GM23338 (cell line): ENCODE measurements at regions not wholly inside any gene's neighbourhood (a gene's known extent, or its start where the extent isn't known, plus 50 kb on each side); places are given as distances from the start of the nearest gene placed in this dataset.
"Not testable (repeated sequence)": the region's sequence is repeated elsewhere in the genome, so short reads cannot be mapped to it uniquely, and the experiment has no call there.

ENCODE experiments used
- ATAC-seq: fragments of 200-7000 bp; cut with Tn5 transposase; 3 replicates; pipeline ENCODE4 v1.9.1; 2020
- DNase-seq: peaks from one replicate; pipeline ENCODE4 v3.0.0-alpha.2; 2015; ENCODE audit warnings: low spot score
- H2AFZ ChIP-seq: fragments of 200-600 bp; sonication (generic); 2 replicates; pipeline ENCODE4 v1.8.0; 2016; ENCODE audit warnings: antibody characterized with exemption, mild to moderate bottlenecking, moderate library complexity
- H3F3A ChIP-seq: fragments of 200-600 bp; sonication (generic); replicated peaks from 2 replicates; pipeline ENCODE4 v1.8.0; 2017; ENCODE audit warnings: antibody characterized with exemption, mixed run types, low read depth
- H3K27ac ChIP-seq: fragments of 200-600 bp; sonication (generic); 2 replicates; pipeline ENCODE4 v1.6.1; 2016; ENCODE audit warnings: low read depth
- H3K27me3 ChIP-seq: fragments of 200-600 bp; sonication (generic); 2 replicates; pipeline ENCODE4 v1.8.0; 2016; ENCODE audit warnings: mild to moderate bottlenecking, mixed run types, moderate library complexity; ENCODE audit not compliant: insufficient read depth
- H3K36me3 ChIP-seq: fragments of 200-600 bp; sonication (generic); 2 replicates; pipeline ENCODE4 v1.8.0; 2016; ENCODE audit warnings: mild to moderate bottlenecking; ENCODE audit not compliant: insufficient read depth
- H3K4me1 ChIP-seq: fragments of 200-600 bp; sonication (generic); 2 replicates; pipeline ENCODE4 v1.8.0; 2016; ENCODE audit warnings: mild to moderate bottlenecking, moderate library complexity; ENCODE audit not compliant: insufficient read depth
- H3K4me2 ChIP-seq: fragments of 200-600 bp; sonication (generic); 2 replicates; pipeline ENCODE4 v1.7.1; 2017; ENCODE audit warnings: mixed run types
- H3K4me3 ChIP-seq: fragments of 200-600 bp; sonication (generic); 2 replicates; pipeline ENCODE4 v1.6.1; 2016; ENCODE audit warnings: mixed run types
- H3K79me2 ChIP-seq: fragments of 200-600 bp; sonication (generic); replicated peaks from 2 replicates; pipeline ENCODE4 v1.8.0; 2017; ENCODE audit warnings: mild to moderate bottlenecking; ENCODE audit not compliant: insufficient read depth
- H3K9me2 ChIP-seq: fragments of 200-600 bp; sonication (generic); 2 replicates; pipeline ENCODE4 v1.8.0; 2017; ENCODE audit not compliant: insufficient read depth
- H4K20me1 ChIP-seq: fragments of 200-600 bp; sonication (generic); replicated peaks from 2 replicates; pipeline ENCODE4 v1.8.0; 2017; ENCODE audit warnings: mild to moderate bottlenecking; ENCODE audit not compliant: insufficient read depth
- H3K27ac Mint-ChIP-seq: 2 replicates; pipeline ENCODE4 v1.8.0; 2020; ENCODE audit warnings: inconsistent platforms, mild to moderate bottlenecking, moderate library complexity, mixed read lengths
- H3K27me3 Mint-ChIP-seq: 3 replicates; pipeline ENCODE4 v1.8.0; 2022; ENCODE audit warnings: low read depth, mild to moderate bottlenecking, moderate library complexity, mixed read lengths, inconsistent platforms; ENCODE audit not compliant: insufficient read depth, poor library complexity
- H3K36me3 Mint-ChIP-seq: 3 replicates; pipeline ENCODE4 v1.8.0; 2021; ENCODE audit warnings: low read depth, mild to moderate bottlenecking, inconsistent platforms, moderate library complexity, mixed read lengths
- H3K4me1 Mint-ChIP-seq: 3 replicates; pipeline ENCODE4 v1.8.0; 2020; ENCODE audit warnings: mild to moderate bottlenecking, inconsistent platforms, mixed read lengths
- H3K4me3 Mint-ChIP-seq: 3 replicates; pipeline ENCODE4 v1.8.0; 2021; ENCODE audit warnings: moderate library complexity, mild to moderate bottlenecking, inconsistent platforms, mixed read lengths
- H3K9me3 Mint-ChIP-seq: 3 replicates; pipeline ENCODE4 v1.8.0; 2020; ENCODE audit warnings: moderate library complexity, mild to moderate bottlenecking, inconsistent platforms, mixed read lengths
- CREB1 ChIP-seq: fragments of 250-450 bp; sonication (Bioruptor Pico); IDR thresholded peaks from 2 replicates; pipeline ENCODE4 v1.5.0; 2020; ENCODE audit warnings: low read depth, mild to moderate bottlenecking, moderate library complexity
- CTCF ChIP-seq, 2 experiments: fragments of 200-600 bp in 1 of 2; sonication (generic) in 1 of 2; conservative IDR thresholded peaks; 2 replicates each; pipeline versions ENCODE4 v1.5.1 to v1.6.1; 2016 to 2017; ENCODE audit warnings: antibody characterized with exemption in 2 of 2, low read depth in 2 of 2, mild to moderate bottlenecking in 2 of 2, moderate library complexity in 1 of 2
- ETS1 ChIP-seq: IDR thresholded peaks from 2 replicates; pipeline ENCODE4 v1.6.1; 2016; ENCODE audit warnings: antibody characterized with exemption
- EZH2 ChIP-seq: fragments of 200-600 bp; sonication (generic); IDR thresholded peaks from one replicate; pipeline ENCODE4 v1.8.0; 2017; ENCODE audit warnings: antibody characterized with exemption, mild to moderate bottlenecking, low read depth; ENCODE audit not compliant: unreplicated experiment
- EZH2phosphoT487 ChIP-seq: fragments of 200-600 bp; sonication (generic); IDR thresholded peaks from one replicate; pipeline ENCODE4 v1.8.1; 2018; ENCODE audit warnings: antibody characterized with exemption; ENCODE audit not compliant: unreplicated experiment
- JUNB ChIP-seq: IDR thresholded peaks from one replicate; pipeline ENCODE4 v1.6.1; 2016; ENCODE audit warnings: antibody characterized with exemption; ENCODE audit not compliant: unreplicated experiment
- NANOG ChIP-seq: IDR thresholded peaks from 2 replicates; pipeline ENCODE4 v1.6.1; 2016; ENCODE audit warnings: antibody characterized with exemption, borderline replicate concordance
- POLR2AphosphoS5 ChIP-seq: IDR thresholded peaks from 2 replicates; pipeline ENCODE4 v1.6.1; 2016; ENCODE audit warnings: antibody characterized with exemption, low read depth
- STAT1 ChIP-seq: IDR thresholded peaks from one replicate; pipeline ENCODE4 v1.6.1; 2016; ENCODE audit warnings: antibody characterized with exemption; ENCODE audit not compliant: unreplicated experiment
- ZNF114 ChIP-seq: fragments of 250-450 bp; sonication (Bioruptor Pico); IDR thresholded peaks from 2 replicates; pipeline ENCODE4 v1.5.0; 2020; ENCODE audit warnings: mild to moderate bottlenecking, moderate library complexity
- ZNF331 ChIP-seq: fragments of 250-450 bp; sonication (Bioruptor Pico); IDR thresholded peaks from 2 replicates; pipeline ENCODE4 v1.5.0; 2020; ENCODE audit warnings: low read depth, mild to moderate bottlenecking, moderate library complexity
- ZNF462 ChIP-seq: fragments of 250-450 bp; sonication (Bioruptor Pico); IDR thresholded peaks from 2 replicates; pipeline ENCODE4 v1.5.0; 2020; ENCODE audit warnings: mild to moderate bottlenecking, moderate library complexity

- TF ChIP-seq ZNF331 (CRISPR knock-in tag) (no peak), JUNB (no peak), NANOG (no peak)
These were observed 197.9 kb downstream of the GJA1 start (continued) for GRCh38 chr6:121633309-121633708.

DNA sequence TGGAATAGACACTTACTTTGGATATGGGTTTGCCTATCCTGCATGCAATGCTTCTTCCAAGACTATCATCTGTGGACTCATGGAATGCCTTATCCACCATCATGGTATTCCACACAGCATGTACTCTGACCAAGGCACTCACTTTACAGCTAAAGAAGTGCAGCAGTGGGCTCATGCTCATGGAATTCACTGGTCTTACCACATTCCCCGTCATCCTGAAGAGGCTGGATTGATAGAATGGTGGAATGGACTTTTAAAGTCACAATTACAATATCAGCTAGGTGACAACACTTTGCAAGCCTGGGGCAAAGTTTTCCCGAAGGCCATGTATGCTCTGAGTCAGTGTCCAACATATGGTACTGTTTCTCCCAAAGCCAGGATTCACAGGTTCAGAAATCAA is 199.1 kb downstream of the GJA1 start:
- H3K27me3 Mint-ChIP-seq, H3K4me1 Mint-ChIP-seq, H4K20me1 ChIP-seq, DNase-seq, H3K4me1 ChIP-seq, H3K27ac Mint-ChIP-seq, H2AFZ ChIP-seq, H3K27ac ChIP-seq, H3K4me2 ChIP-seq, ATAC-seq, H3K4me3 ChIP-seq, H3K79me2 ChIP-seq, H3F3A ChIP-seq, H3K9me2 ChIP-seq, H3K27me3 ChIP-seq, H3K4me3 Mint-ChIP-seq: not testable (repeated sequence)
- H3K36me3 Mint-ChIP-seq, result peaks cover 81% of the 10 kb centered on the region
- H3K9me3 Mint-ChIP-seq, result peaks cover 71% of the 10 kb centered on the region
- peaks cover 51% of the 10 kb centered on the region for H3K36me3 ChIP-seq

DNA sequence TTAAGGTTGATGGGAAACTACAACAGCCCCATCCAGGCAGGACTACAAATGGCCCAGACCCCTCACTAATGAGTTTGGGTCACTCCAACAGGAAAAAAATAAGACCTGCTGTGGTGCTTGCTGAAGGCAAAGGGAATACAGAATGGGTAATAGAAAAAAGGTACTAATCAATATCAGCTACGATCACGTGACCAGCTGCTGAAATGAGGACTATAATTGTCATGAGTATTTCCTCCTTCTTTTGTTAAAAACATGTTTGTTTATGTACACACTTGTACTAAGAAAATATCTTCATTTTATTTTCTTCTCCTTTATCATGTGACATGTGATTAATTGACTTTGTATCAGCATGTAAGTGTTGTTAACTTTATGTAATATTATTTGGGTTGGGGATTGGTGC is 199.9 kb downstream of the GJA1 start:
- Histone ChIP-seq H3K4me3 (no peak overlapping the region), H3F3A (no peaks in the 10 kb centered on the region), H3K4me1 (no peaks in the 10 kb centered on the region), H2AFZ (no peak overlapping the region), H3K27me3 (no peaks in the 10 kb centered on the region), H3K79me2 (no peaks in the 10 kb centered on the region), H3K4me2 (no peak overlapping the region), H3K36me3 (peaks cover 43% of the 10 kb centered on the region), H3K27ac (no peak overlapping the region), H3K9me2 (0 out of 2 replicates have a peak, but pooled peaks cover 3% of the 10 kb centered on the region), H4K20me1 (no peaks in the 10 kb centered on the region)
- no peaks in the 10 kb centered on the region for H3K27me3 Mint-ChIP-seq
- H3K36me3 Mint-ChIP-seq, result peaks cover 85% of the 10 kb centered on the region
- H3K4me3 Mint-ChIP-seq, result no peak overlapping the region
- H3K4me1 Mint-ChIP-seq, result no peaks in the 10 kb centered on the region
- ATAC-seq, result no peak
- peaks cover 66% of the 10 kb centered on the region for H3K9me3 Mint-ChIP-seq
- no peak overlapping the region for H3K27ac Mint-ChIP-seq
- DNase-seq, result no peak
- TF ChIP-seq EZH2 (no peak), ZNF462 (CRISPR knock-in tag) (no peak), CREB1 (CRISPR knock-in tag) (no peak), STAT1 (no peak), ETS1 (no peak), CTCF (conservative IDR thresholded peaks at IDR 0.05; ENCODE audit: low read depth in 2 of 2) (no peak), ZNF114 (CRISPR knock-in tag) (no peak), NANOG (no peak), EZH2phosphoT487 (no peak), JUNB (no peak), ZNF331 (CRISPR knock-in tag) (no peak), POLR2AphosphoS5 (no peak)
